IMR-90 (cell line): ENCODE measurements at regions not wholly inside any gene's neighbourhood (a gene's known extent, or its start where the extent isn't known, plus 50 kb on each side); places are given as distances from the start of the nearest gene placed in this dataset.

ENCODE experiments used
- ATAC-seq: fragments of 200-7000 bp; cut with Tn5 transposase; 2 replicates; pipeline ENCODE4 v1.9.1; 2020; ENCODE audit warnings: low read depth, mild to moderate bottlenecking, moderate library complexity
- BruUV-seq: library from RNA; stranded (reverse); fragments of 400-500 nt; replicated peaks from 2 replicates; lab custom pipeline; 2021; lab: Mats Ljungman, UMichigan
- CTCF ChIA-PET: fragments of 300-600 bp; formaldehyde crosslinking; extraction: SDS; loops from one replicate; lab custom pipeline; 2021; ENCODE audit warnings: antibody characterized with exemption; lab: Yijun Ruan, JAX
- POLR2A ChIA-PET: fragments of 300-600 bp; sonication (Branson Sonifier 250); formaldehyde crosslinking; loops from one replicate; lab custom pipeline; 2022; ENCODE audit warnings: antibody characterized with exemption; ENCODE audit not compliant: unreplicated experiment; lab: Charles Lee
- DNase-seq: peaks from one replicate; pipeline ENCODE4 v3.0.0; 2013
- H2AFZ ChIP-seq: replicated peaks from 2 replicates; pipeline ENCODE3; 2013; ENCODE audit warnings: low read length, mild to moderate bottlenecking; ENCODE audit not compliant: poor library complexity
- H2AK5ac ChIP-seq: 2 replicates; pipeline ENCODE4 v1.6.1; 2013; ENCODE audit warnings: low read depth, low read length, inconsistent platforms
- H2AK9ac ChIP-seq: replicated peaks from 2 replicates; pipeline ENCODE3; 2013; ENCODE audit warnings: mild to moderate bottlenecking, low read depth, low read length, moderate library complexity; ENCODE audit not compliant: poor library complexity
- H2BK120ac ChIP-seq: 2 replicates; pipeline ENCODE4 v1.6.1; 2013; ENCODE audit warnings: low read depth, low read length, inconsistent platforms
- H2BK15ac ChIP-seq: 3 replicates; pipeline ENCODE4 v1.6.1; 2013; ENCODE audit warnings: low read depth, low read length, inconsistent platforms
- H2BK20ac ChIP-seq: 2 replicates; pipeline ENCODE4 v1.6.1; 2013; ENCODE audit warnings: low read depth, mild to moderate bottlenecking, inconsistent platforms, low read length, moderate library complexity
- H2BK5ac ChIP-seq: 2 replicates; pipeline ENCODE4 v1.6.1; 2013; ENCODE audit warnings: mild to moderate bottlenecking, low read depth, low read length, inconsistent platforms; ENCODE audit not compliant: poor library complexity, severe bottlenecking
- H3K14ac ChIP-seq: replicated peaks from 2 replicates; pipeline ENCODE4 v1.6.1; 2013; ENCODE audit warnings: low read depth, low read length, inconsistent platforms
- H3K18ac ChIP-seq: 2 replicates; pipeline ENCODE4 v1.6.1; 2013; ENCODE audit warnings: low read depth, low read length, control low read depth
- H3K23ac ChIP-seq: 2 replicates; pipeline ENCODE4 v1.6.1; 2013; ENCODE audit warnings: low read depth, low read length, inconsistent platforms
- H3K27ac ChIP-seq: 2 replicates; pipeline ENCODE4 v1.5.1; 2013; ENCODE audit warnings: mild to moderate bottlenecking, control low read depth, low read length; ENCODE audit not compliant: insufficient read depth
- H3K27me3 ChIP-seq: 2 replicates; pipeline ENCODE4 v1.6.1; 2013; ENCODE audit warnings: low read length; ENCODE audit not compliant: control insufficient read depth, insufficient read depth
- H3K36me3 ChIP-seq: 2 replicates; pipeline ENCODE4 v1.6.1; 2013; ENCODE audit warnings: low read length, mixed read lengths; ENCODE audit not compliant: control insufficient read depth, insufficient read depth
- H3K4ac ChIP-seq: 2 replicates; pipeline ENCODE4 v1.6.1; 2013; ENCODE audit warnings: low read depth, low read length, inconsistent platforms
- H3K4me1 ChIP-seq: 2 replicates; pipeline ENCODE4 v1.6.1; 2013; ENCODE audit warnings: low read length, mixed read lengths; ENCODE audit not compliant: control insufficient read depth, insufficient read depth
- H3K4me2 ChIP-seq: 2 replicates; pipeline ENCODE4 v1.6.1; 2013; ENCODE audit warnings: low read depth, mild to moderate bottlenecking, control low read depth, low read length, moderate library complexity
- H3K4me3 ChIP-seq: 2 replicates; pipeline ENCODE4 v1.5.1; 2013; ENCODE audit warnings: low read depth, mild to moderate bottlenecking, control low read depth, low read length, moderate library complexity; ENCODE audit not compliant: insufficient read depth
- H3K56ac ChIP-seq: 2 replicates; pipeline ENCODE4 v1.6.1; 2013; ENCODE audit warnings: low read length, inconsistent platforms; ENCODE audit not compliant: insufficient read depth; ENCODE audit errors: extremely low read depth
- H3K79me1 ChIP-seq, 2 experiments: 2 replicates each; pipeline ENCODE4 v1.6.1; 2013; ENCODE audit warnings: low read length in 2 of 2, inconsistent platforms in 1 of 2, low read depth in 1 of 2
- H3K9ac ChIP-seq: 2 replicates; pipeline ENCODE4 v1.6.1; 2013; ENCODE audit warnings: low read depth, low read length, control low read depth
- H3K9me1 ChIP-seq: 2 replicates; pipeline ENCODE4 v1.6.1; 2013; ENCODE audit warnings: low read length, inconsistent platforms; ENCODE audit not compliant: insufficient read depth
- H3K9me3 ChIP-seq: 2 replicates; pipeline ENCODE4 v1.6.1; 2013; ENCODE audit warnings: low read length; ENCODE audit not compliant: control insufficient read depth, insufficient read depth
- H4K20me1 ChIP-seq: 2 replicates; pipeline ENCODE4 v1.6.1; 2013; ENCODE audit warnings: low read length, inconsistent platforms; ENCODE audit not compliant: insufficient read depth
- H4K5ac ChIP-seq: 2 replicates; pipeline ENCODE4 v1.6.1; 2013; ENCODE audit warnings: mild to moderate bottlenecking, low read depth, low read length, control low read depth
- H4K8ac ChIP-seq, 2 experiments: 2 replicates each; pipeline ENCODE4 v1.6.1; 2013; ENCODE audit warnings: low read depth in 2 of 2, low read length in 2 of 2, control low read depth in 1 of 2, inconsistent platforms in 1 of 2
- H4K91ac ChIP-seq: 2 replicates; pipeline ENCODE4 v1.6.1; 2013; ENCODE audit warnings: low read depth, low read length, inconsistent platforms; ENCODE audit not compliant: insufficient read depth
- MXI1 ChIP-seq: IDR thresholded peaks from 2 replicates; pipeline ENCODE4 v1.6.1; 2012; ENCODE audit warnings: low read depth, mild to moderate bottlenecking, low read length, moderate library complexity, borderline replicate concordance
- RAD21 ChIP-seq: IDR thresholded peaks from 2 replicates; pipeline ENCODE4 v1.6.1; 2012; ENCODE audit warnings: low read length, improper control_type of control experiment
- RCOR1 ChIP-seq: IDR thresholded peaks from 2 replicates; pipeline ENCODE4 v1.6.1; 2012; ENCODE audit warnings: mild to moderate bottlenecking, low read length, improper control_type of control experiment; ENCODE audit not compliant: insufficient replicate concordance
- WGBS, 2 experiments: methylation state at CpG; one replicate each; pipeline versions ENCODE4 v1.1.5 to v1.1.7; 2013; ENCODE audit warnings: missing lambda C conversion rate in 2 of 2; ENCODE audit not compliant: insufficient read length in 1 of 2; ENCODE audit errors: extremely low coverage in 2 of 2; 5-methylcytosine and 5-hydroxymethylcytosine counted together
- dilution Hi-C: fragments of 300-500 bp; cut with HindIII; formaldehyde crosslinking; loops from one replicate; pipeline ENCODE4 v1.14.3; 2018; ENCODE audit warnings: low sequenced_read_pairs; ENCODE audit not compliant: unreplicated experiment
- in situ Hi-C: fragments of 300-500 bp; cut with MboI; formaldehyde crosslinking; loops from 3 replicates; pipeline ENCODE4 v1.14.3; 2019; ENCODE audit warnings: low sequenced_read_pairs, inconsistent platforms, mixed read lengths
- intact Hi-C: fragments of 100-400 bp; cut with micrococcal nuclease; formaldehyde crosslinking; loops from 2 replicates; pipeline ENCODE4 v1.10.0; 2022

GRCh38 chr17:13420418-13420826 is 181.3 kb downstream of the HS3ST3A1 start:
- Histone ChIP-seq H3K9me1 (peaks cover 11% of the 10 kb centered on the region), H3K9ac (no peak overlapping the region), H3K27me3 (no peaks in the 10 kb centered on the region), H3K79me1 (no peaks in the 10 kb centered on the region), H4K8ac (peak overlapping the region; percentile 46 to 85), H3K23ac (peak overlapping the region; percentile 45; the same call in 1 of the 2 replicates), H2AK5ac (peak overlapping the region; percentile 94), H2BK15ac (peak overlapping the region; percentile 87; the same call in 2 of the 3 replicates), H3K4ac (peak overlapping the region; percentile 87), H4K91ac (peak overlapping the region; percentile 84), H3K27ac (peak overlapping the region; percentile 63), H3K36me3 (no peaks in the 10 kb centered on the region), H3K56ac (no peak overlapping the region; the same call in 1 of the 2 replicates), H3K4me1 (peaks cover 23% of the 10 kb centered on the region), H2AFZ (no peak overlapping the region), H2BK5ac (peak overlapping the region; percentile 62), H2BK120ac (peak overlapping the region; percentile 86), H3K9me3 (no peaks in the 10 kb centered on the region), H2BK20ac (peak overlapping the region; percentile 89), H3K4me2 (peak overlapping the region; percentile 44; the same call in 1 of the 2 replicates), H2AK9ac (no peak overlapping the region), H3K18ac (peak overlapping the region; percentile 99), H3K14ac (peak overlapping the region; percentile 78), H4K20me1 (no peaks in the 10 kb centered on the region), H4K5ac (peak overlapping the region; percentile 93), H3K4me3 (no peak overlapping the region)
- dilution Hi-C loops (no loop called here), intact Hi-C loops (no loop called here), in situ Hi-C loops (no loop called here)
- WGBS, 2 experiments, result 100% methylated on average over 1 of the region's 1 CpG; no CpG with 5 or more reads in 1 of the 2 experiments
- TF ChIP-seq RCOR1, result no peak
- no peak for TF ChIP-seq MXI1
- no peak for TF ChIP-seq RAD21
- no TSS peak for BruUV-seq
- POLR2A ChIA-PET, result no interaction called here
- DNase-seq, result no peak
- CTCF ChIA-PET, result no interaction called here
- ATAC-seq, result no peak; the same call in 1 of the 2 replicates
